SH-SY5Y (cell line): ENCODE measurements at regions not wholly inside any gene's neighbourhood (a gene's known extent, or its start where the extent isn't known, plus 50 kb on each side); places are given as distances from the start of the nearest gene placed in this dataset.

ENCODE experiments used
- GATA2 ChIP-seq: IDR thresholded peaks from 2 replicates; pipeline ENCODE4 v1.6.1; 2011; ENCODE audit warnings: mild to moderate bottlenecking, low read depth, low read length
- GATA3 ChIP-seq: IDR thresholded peaks from 2 replicates; pipeline ENCODE4 v1.6.1; 2011; ENCODE audit warnings: low read depth, mild to moderate bottlenecking, low read length, moderate library complexity

GRCh38 chr6:164291224-164291623 is 876.7 kb downstream of the QKI start:
- no peak for TF ChIP-seq GATA2
- no peak for TF ChIP-seq GATA3
